Limb (tissue), 2 donors: ENCODE measurements at regions not wholly inside any gene's neighbourhood (a gene's known extent, or its start where the extent isn't known, plus 50 kb on each side); places are given as distances from the start of the nearest gene placed in this dataset.
"Not testable (repeated sequence)": the region's sequence is repeated elsewhere in the genome, so short reads cannot be mapped to it uniquely, and the experiment has no call there.

Source experiments
- DNase-seq, 2 donors: peaks; one replicate each; pipeline ENCODE4 v3.0.0-alpha.2; 2016; ENCODE audit errors: extremely low spot score in 2 of 2

DNA sequence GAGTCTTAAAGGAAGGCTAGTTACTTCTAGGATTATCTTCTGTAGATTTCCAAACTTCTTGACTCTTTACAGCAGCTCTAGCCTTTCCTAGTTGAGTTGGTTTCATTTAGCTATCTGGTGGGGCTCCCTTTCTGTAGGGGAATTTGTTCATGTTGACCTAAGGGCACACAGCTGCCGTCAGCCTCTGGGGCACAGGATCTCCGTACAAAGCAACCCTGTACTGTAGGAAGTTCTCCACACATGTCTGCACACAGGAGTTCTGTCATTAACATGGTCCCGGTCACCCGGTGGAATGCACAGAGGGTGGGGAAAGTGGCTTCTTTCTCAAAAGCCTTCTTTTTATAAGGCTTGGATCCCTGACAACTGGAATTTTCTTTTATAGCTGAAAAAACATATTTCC is 88.7 kb upstream of the TNIK start:
- DNase-seq: peak; percentile 50 to 53

DNA sequence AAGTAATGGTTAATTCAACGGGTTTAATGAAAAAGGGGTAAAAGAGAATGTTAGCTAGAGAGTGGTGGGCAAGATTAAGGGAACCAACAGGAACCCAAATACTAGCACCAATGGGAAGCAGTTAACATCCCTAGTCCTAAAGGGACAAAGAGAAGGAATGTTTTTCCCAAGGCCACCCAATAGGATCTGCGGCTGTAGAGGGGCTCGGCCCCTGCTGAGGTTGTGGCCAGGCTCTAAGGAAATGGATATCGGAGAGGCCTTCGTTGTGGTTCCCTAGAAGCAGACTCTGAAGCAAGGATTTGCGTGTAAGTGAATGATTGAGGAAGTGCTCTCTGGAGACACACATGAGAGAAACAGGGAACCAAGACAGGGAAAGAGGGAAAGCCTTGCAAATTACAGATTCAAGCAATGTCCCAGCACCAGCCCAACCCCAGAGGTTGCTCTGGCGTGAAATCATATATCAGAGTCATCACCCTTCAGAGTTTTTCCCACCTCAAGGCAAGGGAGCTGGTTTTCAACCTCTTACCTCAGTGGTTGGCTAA is 83.6 kb upstream of the TNIK start:
- DNase-seq: no peak

DNA sequence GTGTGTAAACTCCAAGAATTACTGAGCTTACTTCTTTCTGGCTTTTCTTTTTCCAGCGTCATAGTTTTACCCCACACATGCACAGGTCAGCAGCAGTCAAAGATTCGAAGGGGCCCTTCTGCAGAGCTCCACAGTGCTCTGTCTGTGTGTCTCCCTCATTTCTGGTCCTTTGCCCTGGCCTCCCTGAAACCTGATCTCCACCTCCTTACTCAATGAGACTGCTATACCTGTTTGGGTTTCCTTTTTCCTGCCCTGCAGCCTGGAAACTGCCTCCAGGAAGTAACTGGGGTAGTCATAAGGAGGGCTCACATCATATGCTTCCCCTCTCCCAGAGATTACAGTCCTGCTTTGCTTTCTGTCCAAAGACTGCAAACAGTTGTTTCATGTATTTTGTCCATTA is 82.8 kb upstream of the TNIK start:
- DNase-seq: no peak

DNA sequence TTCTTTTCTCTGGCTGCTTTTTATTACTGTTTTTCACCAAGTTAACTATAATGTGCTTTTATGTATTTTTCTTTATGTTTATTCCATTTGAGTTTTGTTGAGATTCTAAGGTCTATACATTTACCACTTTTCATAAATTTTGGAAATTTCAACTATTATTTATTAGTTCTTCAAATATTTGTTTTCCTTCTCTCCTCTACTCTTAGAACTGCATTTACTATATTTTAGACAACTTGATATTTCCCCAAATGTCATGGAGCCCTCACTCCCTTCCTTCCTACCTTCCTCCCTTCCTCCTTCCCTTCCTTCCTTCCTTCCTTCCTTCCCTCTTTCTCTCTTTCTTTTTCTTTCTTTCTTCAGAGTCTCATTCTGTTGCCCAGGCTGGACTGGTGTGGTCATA is 81.4 kb upstream of the TNIK start:
- no peak for DNase-seq

DNA sequence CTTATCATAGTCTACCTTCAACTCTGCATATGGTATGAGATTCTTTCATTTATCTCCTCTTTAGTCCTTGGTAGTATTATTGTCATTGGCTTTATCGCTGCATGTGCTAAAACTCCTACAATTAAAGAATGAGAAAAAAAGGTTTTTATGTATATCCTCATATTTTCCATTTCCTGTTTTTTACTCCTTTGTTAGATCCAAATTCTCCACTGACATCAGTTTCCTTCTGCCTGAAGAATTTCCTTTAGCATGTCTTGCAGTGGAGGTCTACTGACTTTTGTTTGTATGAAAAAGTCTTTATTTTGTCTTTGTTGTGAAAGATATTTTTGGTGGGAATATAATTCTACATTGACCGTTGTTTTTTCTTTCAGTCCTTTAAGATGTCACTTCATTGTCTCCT is 81.0 kb upstream of the TNIK start:
- DNase-seq: no peak

DNA sequence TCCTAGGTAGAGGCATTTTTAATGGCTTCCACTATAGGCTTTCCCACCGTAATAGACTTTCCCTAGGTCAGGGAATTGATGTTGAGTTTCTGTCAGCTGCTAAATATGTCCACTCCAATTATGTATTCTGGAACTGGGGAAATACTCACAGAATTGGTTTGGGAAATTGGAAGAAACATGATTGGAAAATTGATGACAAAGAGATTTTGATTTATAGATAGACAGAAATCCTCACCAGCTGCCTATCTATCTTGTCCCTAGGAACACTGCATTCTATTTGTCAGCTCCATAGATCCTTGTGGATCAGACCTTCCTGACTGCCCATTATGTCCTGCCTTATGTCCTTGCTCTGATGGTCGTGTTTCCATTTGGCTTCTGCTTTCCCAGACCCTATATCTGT is 75.6 kb upstream of the TNIK start:
- DNase-seq: no peak

DNA sequence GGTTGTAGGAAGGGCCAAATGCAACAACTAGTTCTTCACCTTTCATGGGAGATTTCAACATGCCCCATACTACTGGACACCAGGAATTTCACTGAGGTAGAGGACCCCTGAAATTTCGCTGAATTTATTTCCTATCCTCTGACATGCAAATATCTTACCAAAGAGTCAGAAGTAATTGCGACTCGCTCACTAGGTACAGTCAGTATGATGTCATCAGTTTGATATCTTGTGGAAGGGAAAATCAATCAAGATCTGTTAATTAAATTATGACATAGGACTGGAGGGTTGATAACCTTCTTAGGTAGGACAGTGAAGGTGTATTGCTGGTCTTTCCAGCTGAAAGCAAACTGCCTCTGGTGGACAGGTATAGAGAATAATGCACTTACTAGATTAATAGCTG is 74.9 kb upstream of the TNIK start:
- no peak for DNase-seq

DNA sequence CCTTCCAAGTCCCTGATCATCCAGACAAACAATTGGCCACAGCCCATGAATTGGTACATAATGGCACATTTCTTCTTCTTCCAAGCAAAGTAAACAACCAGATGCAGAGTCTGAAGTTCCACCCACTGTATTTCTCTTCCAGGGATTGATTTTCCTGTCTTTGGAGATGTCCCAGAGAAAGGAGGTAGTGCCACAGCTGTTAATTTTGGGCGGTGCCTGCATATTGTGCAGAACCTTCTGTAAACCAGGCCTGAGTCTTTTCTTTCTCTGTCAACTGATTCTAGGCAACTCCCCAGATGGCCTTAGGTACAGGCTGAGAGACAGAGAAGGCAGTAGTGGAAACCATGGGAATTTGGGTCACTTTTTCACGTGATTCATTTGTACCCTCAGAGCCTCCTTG is 73.5 kb upstream of the TNIK start:
- DNase-seq: no peak

DNA sequence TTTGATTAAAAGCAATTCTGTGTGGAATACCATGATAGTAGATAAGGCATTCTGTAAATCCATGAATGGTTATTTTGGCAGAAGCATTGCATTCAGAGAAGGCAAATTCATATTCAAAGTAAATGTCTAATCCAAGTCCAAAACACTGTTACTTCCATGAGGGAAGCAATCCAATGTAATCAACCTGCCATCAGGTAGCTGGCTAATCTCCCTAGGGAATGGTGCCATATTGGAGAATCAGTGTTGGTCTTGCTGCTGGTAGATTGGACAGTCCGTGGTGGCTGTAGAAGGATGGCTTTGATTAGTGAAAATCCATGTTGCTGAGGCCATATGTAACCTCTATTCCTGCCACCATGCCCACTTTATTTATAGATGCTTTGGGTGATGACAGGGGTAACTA is 72.1 kb upstream of the TNIK start:
- no peak for DNase-seq

DNA sequence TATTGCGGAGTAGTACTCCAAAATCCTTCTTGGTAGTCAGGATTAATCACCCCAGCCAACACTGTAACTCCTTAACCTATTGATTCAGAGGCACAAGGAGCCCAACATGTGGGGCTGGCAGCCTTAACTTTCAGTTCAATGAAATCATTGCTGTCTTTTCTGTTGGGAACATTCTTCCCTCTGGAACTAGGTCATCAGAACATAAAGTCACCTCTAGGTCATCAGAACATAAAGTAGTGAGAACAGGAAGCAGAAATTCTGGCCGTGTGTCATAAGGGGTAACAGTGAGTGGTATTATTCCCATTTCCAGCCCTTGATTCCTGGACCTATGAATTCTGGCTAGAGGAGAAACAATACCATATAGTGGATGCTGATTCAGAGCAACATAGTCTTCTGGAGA is 71.5 kb upstream of the TNIK start:
- no peak for DNase-seq

DNA sequence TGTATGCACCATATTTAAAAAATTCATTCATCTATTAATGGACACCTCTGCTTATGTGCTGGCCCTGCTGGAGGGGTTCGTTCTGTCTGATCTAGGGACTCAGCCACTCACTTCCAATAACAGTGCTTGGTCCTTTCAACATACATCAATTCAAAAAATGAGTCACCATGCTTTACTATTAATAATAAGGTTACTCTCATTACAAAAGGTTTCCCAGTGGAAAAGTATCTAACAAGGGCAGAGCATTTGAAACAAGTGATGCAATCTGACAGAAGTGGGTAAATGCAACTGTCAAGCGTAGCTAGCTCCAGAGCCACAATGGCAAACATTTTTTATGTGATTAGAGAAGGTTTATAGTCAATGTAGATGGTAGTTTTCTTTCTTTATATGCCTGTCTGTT is 67.9 kb upstream of the TNIK start:
- no peak for DNase-seq

DNA sequence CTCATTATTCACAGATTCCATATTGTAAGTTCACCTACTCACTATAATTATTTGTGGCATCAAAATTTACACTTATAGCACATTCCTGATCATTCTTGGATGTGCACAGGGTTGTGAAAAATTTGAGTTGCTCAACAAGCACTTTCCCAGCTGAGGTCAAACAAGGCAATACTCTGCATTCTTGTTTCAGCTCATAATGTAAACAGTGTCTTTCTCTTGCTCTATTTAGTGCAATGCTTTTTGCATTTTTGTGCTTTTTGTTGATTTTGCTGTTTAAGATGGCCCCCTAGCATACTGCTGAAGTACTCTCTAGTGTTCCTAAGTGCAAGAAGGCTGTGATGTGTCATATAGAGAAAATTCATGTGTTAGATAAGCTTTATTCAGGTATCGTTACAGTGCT is 66.7 kb upstream of the TNIK start:
- no peak for DNase-seq

DNA sequence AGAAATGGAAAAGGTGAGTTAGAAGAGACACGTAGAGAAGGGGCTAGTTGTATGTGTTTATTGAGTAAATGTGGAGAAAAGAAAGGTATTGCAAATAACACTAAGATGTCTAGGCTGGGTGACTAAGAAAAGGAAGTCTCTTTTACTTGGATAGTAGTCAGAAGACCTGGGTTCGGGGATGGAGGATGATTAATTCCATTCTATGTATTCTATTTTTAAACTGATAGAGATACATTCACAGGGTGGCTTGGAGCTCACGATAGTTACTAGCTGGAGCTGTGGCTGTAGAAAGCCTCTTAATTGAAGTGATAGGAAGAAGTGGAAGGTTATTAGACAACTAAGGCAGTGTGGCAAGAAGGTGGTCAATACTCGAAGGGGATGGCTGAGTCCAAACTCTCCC is 65.9 kb upstream of the TNIK start:
- DNase-seq: no peak

DNA sequence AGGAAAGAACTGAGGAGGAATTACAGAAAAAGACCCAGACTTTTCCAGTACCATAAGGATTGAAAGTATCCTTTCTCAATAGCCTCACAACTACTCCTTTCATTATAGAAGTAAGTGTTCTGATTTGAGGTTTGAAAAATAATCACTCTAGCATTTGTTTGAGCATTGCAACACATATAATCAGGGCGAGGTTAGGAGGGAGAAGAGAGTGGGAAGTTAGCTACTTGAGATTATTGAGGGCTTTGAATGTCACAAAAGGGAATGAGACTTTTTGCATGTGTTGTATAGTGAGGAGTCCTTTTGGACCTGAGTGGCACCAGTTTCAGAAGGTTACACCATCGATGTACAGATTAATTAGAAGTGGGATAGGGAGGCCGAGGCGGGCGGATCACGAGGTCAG is 65.2 kb upstream of the TNIK start:
- DNase-seq: no peak

DNA sequence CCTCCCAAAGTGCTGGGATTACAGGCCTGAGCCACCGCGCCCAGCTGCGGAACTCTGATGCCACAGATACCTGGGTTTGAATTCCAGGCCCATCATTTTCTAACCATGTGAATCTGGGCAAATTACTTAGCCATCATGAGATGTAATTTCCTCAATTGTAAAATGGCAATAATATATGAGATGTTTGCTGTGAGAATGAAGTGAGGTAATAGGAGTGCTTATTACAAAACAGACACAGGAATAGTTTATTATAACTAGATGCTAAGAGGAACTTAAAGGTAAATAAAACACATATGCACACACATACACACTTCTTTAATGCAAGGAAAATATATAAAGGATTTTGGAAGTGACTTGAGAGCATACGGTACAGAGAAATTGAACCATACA is 64.7 kb upstream of the TNIK start:
- no peak for DNase-seq

DNA sequence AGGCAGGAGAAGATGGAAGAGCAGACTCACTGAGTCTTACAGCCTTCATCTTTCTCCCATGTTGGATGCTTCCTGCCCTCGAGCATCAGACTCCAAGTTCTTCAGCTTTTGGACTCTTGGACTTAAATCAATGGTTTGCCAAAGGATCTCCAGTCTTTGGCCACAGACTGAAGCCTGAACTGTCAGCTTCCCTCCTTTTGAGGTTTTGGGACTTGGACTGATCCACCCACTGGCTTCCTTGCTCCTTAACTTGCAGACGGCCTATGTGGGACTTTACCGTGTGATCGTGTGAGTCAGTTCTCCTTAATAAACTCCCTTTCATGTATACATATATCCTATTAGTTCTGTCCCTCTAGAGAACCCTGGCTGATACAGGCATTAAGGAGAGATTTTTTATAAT is 62.4 kb upstream of the TNIK start:
- no peak for DNase-seq

DNA sequence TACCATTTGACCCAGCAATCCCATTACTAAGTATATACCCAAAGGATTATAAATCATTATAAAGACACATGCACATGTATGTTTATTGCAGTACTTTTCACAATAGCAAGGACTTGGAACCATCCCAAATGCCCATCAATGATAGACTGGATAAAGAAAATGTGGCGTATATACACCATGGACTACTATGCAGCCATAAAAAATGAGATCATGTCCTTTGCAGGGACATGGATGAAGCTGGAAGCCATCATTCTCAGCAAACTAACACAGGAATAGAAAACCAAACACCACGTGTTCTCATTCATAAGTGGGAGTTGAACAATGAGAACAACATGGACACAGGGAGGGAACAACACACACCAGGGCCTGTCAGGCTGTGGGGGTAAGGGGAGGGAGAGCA is 59.2 kb upstream of the TNIK start:
- not testable (repeated sequence) for DNase-seq

DNA sequence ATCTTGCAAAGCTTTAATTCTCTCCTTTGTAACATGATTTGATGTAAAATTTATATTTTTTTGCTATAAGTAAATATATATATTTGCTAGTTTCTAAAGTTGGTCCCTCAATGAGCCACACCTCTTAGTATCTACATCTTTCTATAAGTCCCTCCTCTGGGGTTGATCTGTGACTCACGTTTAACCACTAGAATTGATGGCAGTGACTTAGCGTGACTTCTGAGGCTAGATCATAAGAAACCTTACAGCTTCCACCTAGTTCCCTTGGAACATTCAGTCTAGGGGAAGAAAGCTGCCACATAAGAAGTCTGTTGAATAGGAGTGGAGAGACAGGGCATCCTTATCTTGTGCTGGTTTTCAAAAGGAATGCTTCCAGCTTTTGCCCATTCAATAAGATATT is 56.6 kb upstream of the TNIK start:
- DNase-seq: no peak

DNA sequence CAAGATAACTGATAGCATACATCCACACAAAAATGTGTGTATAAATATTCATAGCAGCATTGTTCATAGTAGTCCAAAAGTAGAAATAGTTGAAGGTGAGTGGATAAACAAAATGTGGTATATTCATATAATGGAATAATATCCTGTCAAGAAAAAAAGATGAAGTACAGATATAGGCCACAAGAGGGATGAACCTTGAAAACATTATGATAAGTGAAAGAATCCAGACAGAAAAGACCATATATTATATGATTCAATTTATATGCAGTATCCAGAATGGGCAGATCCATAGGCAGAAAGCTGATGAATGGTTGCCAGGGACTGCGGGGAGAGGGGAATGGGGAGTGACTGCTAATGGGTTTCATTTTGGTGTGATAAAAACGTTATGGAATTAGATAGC is 54.3 kb upstream of the TNIK start:
- DNase-seq: no peak

DNA sequence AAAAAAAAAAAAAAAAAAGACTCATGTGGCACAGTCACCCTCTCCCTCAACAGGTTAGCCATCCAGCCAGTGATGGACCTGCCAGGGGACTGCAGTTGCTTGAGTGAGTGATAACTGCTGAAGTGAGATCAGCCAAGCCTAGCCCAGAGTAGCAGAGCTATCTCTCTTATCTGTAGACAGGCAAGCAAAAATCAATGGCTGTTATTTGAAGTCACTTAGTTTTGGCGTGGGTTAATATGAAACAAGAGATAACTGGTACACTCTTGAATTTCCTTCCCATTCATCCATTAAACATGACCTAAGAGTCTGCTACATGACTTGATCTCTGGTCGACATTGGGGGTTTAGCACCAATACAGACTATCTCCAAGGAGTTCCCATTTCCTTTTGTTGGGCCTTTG is 51.2 kb upstream of the TNIK start:
- DNase-seq: no peak
